Fibroblast of lung (primary cell): ENCODE measurements at regions not wholly inside any gene's neighbourhood (a gene's known extent, or its start where the extent isn't known, plus 50 kb on each side); places are given as distances from the start of the nearest gene placed in this dataset.

Source experiments
- CTCF ChIP-seq, 2 donors: IDR thresholded peaks in 1 of 2; conservative IDR thresholded peaks in 1 of 2; 1 replicate in 1 of 2; 2 replicates in 1 of 2; pipeline ENCODE4 v1.5.1; 2011 to 2012; ENCODE audit warnings: low read length in 2 of 2, control low read depth in 1 of 2, inconsistent platforms in 1 of 2, low read depth in 1 of 2, mild to moderate bottlenecking in 1 of 2
- EZH2 ChIP-seq: IDR thresholded peaks from 2 replicates; pipeline ENCODE4 v1.5.1; 2012; ENCODE audit warnings: low read length, control low read depth, mild to moderate bottlenecking; ENCODE audit errors: missing control alignments

GRCh38 chr1:201636097-201636496 is 97.2 kb downstream of the NAV1 start:
- TF ChIP-seq CTCF (conservative IDR thresholded peaks at IDR 0.05 in 1 of 2, IDR thresholded peaks at IDR 0.05 in 1 of 2; ENCODE audit: low read depth in 1 of 2, low read length in 2 of 2) (no peak), EZH2 (no peak)
